ENCODE measurements at regions not wholly inside any gene's neighbourhood (a gene's known extent, or its start where the extent isn't known, plus 50 kb on each side); places are given as distances from the start of the nearest gene placed in this dataset.

DNA sequence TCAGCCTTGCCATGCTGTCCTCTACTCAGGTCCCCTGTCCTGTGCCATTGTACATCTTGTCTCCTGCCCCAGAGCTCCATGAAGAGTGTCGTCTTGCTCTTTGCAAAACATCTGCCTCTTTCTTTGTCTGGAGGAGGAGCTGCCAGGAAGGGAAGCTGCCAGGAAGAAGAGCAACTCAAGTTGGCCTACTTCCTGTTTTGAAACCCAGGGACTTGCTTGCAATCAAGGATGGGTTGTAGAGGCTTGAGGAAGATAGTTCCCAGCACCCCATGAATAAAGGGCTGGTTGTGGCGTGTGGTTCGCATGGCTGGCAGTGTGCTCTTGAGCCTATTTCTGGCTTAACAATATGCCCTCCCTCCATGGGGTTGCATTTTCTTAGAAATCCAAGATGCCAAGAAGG, 53.0 kb upstream of the CPEB4 start:
- no peak for ATAC-seq

DNA sequence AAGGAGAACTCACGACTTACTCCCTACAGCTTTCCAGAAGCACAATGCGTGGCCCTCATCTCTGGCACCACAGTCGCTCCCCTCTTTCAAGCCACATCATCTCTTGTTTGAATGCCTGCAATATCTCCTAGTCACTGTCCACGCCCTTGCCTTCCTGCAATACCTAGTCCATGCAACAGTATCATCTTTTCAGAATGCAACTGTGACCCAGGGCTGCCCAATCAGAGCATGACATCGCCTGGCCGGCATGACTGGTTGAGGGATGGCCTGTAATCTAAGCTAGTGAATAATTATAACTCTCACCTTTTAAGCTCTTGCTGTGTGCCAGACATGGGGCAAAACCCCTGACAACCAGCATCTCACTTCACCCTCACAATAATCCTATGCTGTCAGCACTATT, 52.5 kb upstream of the CPEB4 start:
- ATAC-seq, result no peak

- no peak for ATAC-seq
Measured at GRCh38 chr5:173837654-173838053, 50.5 kb upstream of the CPEB4 start.
